Loucy (cell line): ENCODE measurements at regions not wholly inside any gene's neighbourhood (a gene's known extent, or its start where the extent isn't known, plus 50 kb on each side); places are given as distances from the start of the nearest gene placed in this dataset.

Experiments used
- H2AFZ ChIP-seq: fragments of 200-600 bp; sonication (generic); 2 replicates; pipeline ENCODE4 v1.6.0; 2016; ENCODE audit warnings: antibody characterized with exemption, mild to moderate bottlenecking, low read length, moderate library complexity
- H3F3A ChIP-seq: fragments of 200-600 bp; 2 replicates; pipeline ENCODE4 v1.6.0; 2016; ENCODE audit warnings: antibody characterized with exemption, low read depth, mild to moderate bottlenecking
- H3K27me3 ChIP-seq: fragments of 200-600 bp; sonication (generic); 2 replicates; pipeline ENCODE4 v1.6.1; 2014; ENCODE audit warnings: low read length, mild to moderate bottlenecking; ENCODE audit not compliant: insufficient read depth, poor library complexity, severe bottlenecking
- H3K36me3 ChIP-seq: fragments of 200-600 bp; sonication (generic); 2 replicates; pipeline ENCODE4 v1.6.1; 2016; ENCODE audit warnings: low read length; ENCODE audit not compliant: insufficient read depth
- H3K4me1 ChIP-seq: fragments of 200-600 bp; sonication (generic); 2 replicates; pipeline ENCODE4 v1.5.1; 2014; ENCODE audit warnings: low read length, mild to moderate bottlenecking; ENCODE audit not compliant: insufficient read depth, poor library complexity, severe bottlenecking
- H3K4me2 ChIP-seq: fragments of 200-600 bp; sonication (generic); 2 replicates; pipeline ENCODE4 v1.6.0; 2014; ENCODE audit warnings: antibody characterized with exemption, low read length, low read depth, mild to moderate bottlenecking; ENCODE audit not compliant: poor library complexity, severe bottlenecking
- H3K4me3 ChIP-seq: fragments of 200-600 bp; sonication (generic); 2 replicates; pipeline ENCODE4 v1.5.1; 2014; ENCODE audit warnings: low read length, mild to moderate bottlenecking, mixed read lengths; ENCODE audit not compliant: poor library complexity, severe bottlenecking
- H3K79me2 ChIP-seq: fragments of 200-600 bp; sonication (generic); 2 replicates; pipeline ENCODE4 v1.6.1; 2014; ENCODE audit warnings: low read length; ENCODE audit not compliant: insufficient read depth
- H3K9ac ChIP-seq: fragments of 200-600 bp; sonication (generic); 2 replicates; pipeline ENCODE4 v1.6.0; 2014; ENCODE audit warnings: mild to moderate bottlenecking, low read depth, low read length, moderate library complexity; ENCODE audit not compliant: poor library complexity, severe bottlenecking
- H3K9me2 ChIP-seq: fragments of 200-600 bp; sonication (generic); replicated peaks from 2 replicates; pipeline ENCODE4 v1.6.1; 2016; ENCODE audit warnings: low read depth, low read length, mixed read lengths
- H3K9me3 ChIP-seq: fragments of 200-600 bp; sonication (generic); 2 replicates; pipeline ENCODE4 v1.6.1; 2014; ENCODE audit warnings: mild to moderate bottlenecking, antibody characterized with exemption, low read length, low read depth; ENCODE audit not compliant: insufficient read depth
- H4K20me1 ChIP-seq: fragments of 200-600 bp; sonication (generic); 2 replicates; pipeline ENCODE4 v1.6.0; 2014; ENCODE audit warnings: antibody characterized with exemption, low read length, mild to moderate bottlenecking; ENCODE audit not compliant: insufficient read depth, poor library complexity, severe bottlenecking
- EZH2phosphoT487 ChIP-seq: fragments of 200-600 bp; IDR thresholded peaks from 2 replicates; pipeline ENCODE4 v1.6.1; 2018; ENCODE audit warnings: antibody characterized with exemption, mild to moderate bottlenecking, moderate library complexity, borderline replicate concordance
- TF ChIP-seq, protein P1 (sequence below): fragments of 200-600 bp; sonication (generic); conservative IDR thresholded peaks from 2 replicates; pipeline ENCODE4 v1.5.1; 2014; ENCODE audit warnings: mild to moderate bottlenecking, antibody characterized with exemption, low read length

- no peaks in the 10 kb centered on the region for H3K79me2 ChIP-seq
- H3K4me3 ChIP-seq = no peak overlapping the region
- H3K9ac ChIP-seq = no peak overlapping the region
- no peaks in the 10 kb centered on the region for H3K4me1 ChIP-seq
- no peaks in the 10 kb centered on the region for H3K27me3 ChIP-seq
- H3K9me3 ChIP-seq = no peaks in the 10 kb centered on the region
- H3K36me3 ChIP-seq = no peaks in the 10 kb centered on the region
- H3K9me2 ChIP-seq = no peaks in the 10 kb centered on the region
- no peaks in the 10 kb centered on the region for H3F3A ChIP-seq
- no peaks in the 10 kb centered on the region for H4K20me1 ChIP-seq
- TF ChIP-seq, protein P1, sequence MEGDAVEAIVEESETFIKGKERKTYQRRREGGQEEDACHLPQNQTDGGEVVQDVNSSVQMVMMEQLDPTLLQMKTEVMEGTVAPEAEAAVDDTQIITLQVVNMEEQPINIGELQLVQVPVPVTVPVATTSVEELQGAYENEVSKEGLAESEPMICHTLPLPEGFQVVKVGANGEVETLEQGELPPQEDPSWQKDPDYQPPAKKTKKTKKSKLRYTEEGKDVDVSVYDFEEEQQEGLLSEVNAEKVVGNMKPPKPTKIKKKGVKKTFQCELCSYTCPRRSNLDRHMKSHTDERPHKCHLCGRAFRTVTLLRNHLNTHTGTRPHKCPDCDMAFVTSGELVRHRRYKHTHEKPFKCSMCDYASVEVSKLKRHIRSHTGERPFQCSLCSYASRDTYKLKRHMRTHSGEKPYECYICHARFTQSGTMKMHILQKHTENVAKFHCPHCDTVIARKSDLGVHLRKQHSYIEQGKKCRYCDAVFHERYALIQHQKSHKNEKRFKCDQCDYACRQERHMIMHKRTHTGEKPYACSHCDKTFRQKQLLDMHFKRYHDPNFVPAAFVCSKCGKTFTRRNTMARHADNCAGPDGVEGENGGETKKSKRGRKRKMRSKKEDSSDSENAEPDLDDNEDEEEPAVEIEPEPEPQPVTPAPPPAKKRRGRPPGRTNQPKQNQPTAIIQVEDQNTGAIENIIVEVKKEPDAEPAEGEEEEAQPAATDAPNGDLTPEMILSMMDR = no peak
- no peak for TF ChIP-seq EZH2phosphoT487
- H2AFZ ChIP-seq = no peak overlapping the region
- H3K4me2 ChIP-seq = no peak overlapping the region
Observed at GRCh38 chr12:107914460-107914977, 140.0 kb downstream of the ASCL4 start.

DNA sequence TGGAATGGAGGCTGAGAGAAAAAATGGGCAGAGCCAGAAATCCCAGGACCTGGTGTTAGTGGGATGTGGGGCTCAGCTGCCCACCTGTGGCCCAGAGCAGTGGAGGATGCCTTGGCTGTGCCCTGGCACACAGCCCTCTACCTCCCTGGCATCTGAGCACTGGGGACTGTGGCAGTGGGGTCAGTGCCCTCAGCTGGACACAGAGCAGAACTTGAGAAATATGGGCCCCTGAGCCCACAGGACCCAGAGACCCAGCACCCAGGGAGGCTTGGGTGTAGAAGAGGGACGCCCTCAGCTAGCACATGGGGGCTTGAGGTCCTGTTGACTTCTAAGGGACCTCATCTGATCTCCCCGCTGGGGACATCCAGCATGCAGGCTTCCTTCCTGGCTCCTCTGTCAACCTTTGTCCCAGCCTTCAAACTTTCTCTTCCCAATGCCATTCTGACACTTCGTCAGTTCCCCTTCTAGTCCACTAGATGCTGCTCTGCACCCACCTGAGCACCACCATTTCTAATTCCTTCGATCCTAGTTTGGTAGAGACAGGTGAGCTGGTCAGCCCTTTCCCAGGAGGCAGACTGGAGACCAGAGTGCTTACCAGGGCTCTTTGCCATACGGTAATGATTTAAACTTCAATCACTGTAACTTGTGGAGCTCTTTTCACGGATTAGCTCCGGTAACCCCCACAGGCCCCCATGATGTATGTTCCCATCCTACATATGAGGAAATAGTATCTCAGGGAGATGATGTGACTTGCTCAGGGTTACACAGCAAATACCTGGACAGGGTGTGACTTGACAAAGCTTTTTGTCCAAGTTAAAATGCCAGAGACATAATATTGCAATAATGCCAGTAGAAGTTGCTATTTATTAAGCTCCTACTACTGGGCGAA is 143.7 kb downstream of the ASCL4 start:
- Histone ChIP-seq H3K79me2 (no peaks in the 10 kb centered on the region), H3K9me2 (no peaks in the 10 kb centered on the region), H3K9me3 (no peaks in the 10 kb centered on the region), H3K4me1 (no peaks in the 10 kb centered on the region), H4K20me1 (no peaks in the 10 kb centered on the region), H3K4me2 (no peak overlapping the region), H3K9ac (no peak overlapping the region), H3K27me3 (no peaks in the 10 kb centered on the region), H3F3A (no peaks in the 10 kb centered on the region), H3K4me3 (no peak overlapping the region), H2AFZ (peak overlapping the region; percentile 68; the same call in 1 of the 2 replicates), H3K36me3 (no peaks in the 10 kb centered on the region)
- TF ChIP-seq EZH2phosphoT487 = no peak
- TF ChIP-seq, protein P1 = peak; percentile 79

GRCh38 chr12:107921062-107921461 is 146.6 kb downstream of the ASCL4 start:
- Histone ChIP-seq H3K4me2 (no peak overlapping the region), H4K20me1 (no peaks in the 10 kb centered on the region), H3K9ac (no peak overlapping the region), H3K4me3 (no peak overlapping the region), H3K9me2 (no peaks in the 10 kb centered on the region), H3K4me1 (no peaks in the 10 kb centered on the region), H2AFZ (no peak overlapping the region), H3K79me2 (no peaks in the 10 kb centered on the region), H3K27me3 (no peaks in the 10 kb centered on the region), H3K9me3 (no peaks in the 10 kb centered on the region), H3K36me3 (no peaks in the 10 kb centered on the region), H3F3A (no peaks in the 10 kb centered on the region)
- TF ChIP-seq, protein P1 = no peak
- TF ChIP-seq EZH2phosphoT487 = no peak
